CD4-positive, alpha-beta T cell treated with Interleukin-17A for 4 hours (primary cell): ENCODE measurements at regions not wholly inside any gene's neighbourhood (a gene's known extent, or its start where the extent isn't known, plus 50 kb on each side); places are given as distances from the start of the nearest gene placed in this dataset.
"Not testable (repeated sequence)": the region's sequence is repeated elsewhere in the genome, so short reads cannot be mapped to it uniquely, and the experiment has no call there.

ENCODE experiments used
- DNase-seq: peaks from one replicate; pipeline ENCODE4 v3.0.0-alpha.2; 2020; ENCODE audit warnings: mixed read lengths

- no peak for DNase-seq
These were observed 1026.1 kb downstream of the SLC6A15 start for GRCh38 chr12:83886479-83886878.

GRCh38 chr12:83870921-83871599, 1041.5 kb downstream of the SLC6A15 start:
- DNase-seq: not testable (repeated sequence)

GRCh38 chr12:83866477-83866876, 1046.1 kb downstream of the SLC6A15 start:
- DNase-seq: no peak

- DNase-seq: no peak
These were observed 1047.2 kb downstream of the SLC6A15 start for GRCh38 chr12:83865431-83865830.

- no peak for DNase-seq
These were observed 1048.5 kb downstream of the SLC6A15 start for GRCh38 chr12:83864054-83864453.

GRCh38 chr12:83859021-83859420, 1053.6 kb downstream of the SLC6A15 start:
- DNase-seq: no peak

GRCh38 chr12:83856803-83857202, 1055.8 kb downstream of the SLC6A15 start:
- no peak for DNase-seq

GRCh38 chr12:83850531-83850930, 1062.1 kb downstream of the SLC6A15 start:
- no peak for DNase-seq

GRCh38 chr12:83848702-83849101, 1063.9 kb downstream of the SLC6A15 start:
- no peak for DNase-seq

- DNase-seq: no peak
These were observed 1069.1 kb downstream of the SLC6A15 start for GRCh38 chr12:83843541-83843940.

- DNase-seq: no peak
These were observed 1071.0 kb downstream of the SLC6A15 start for GRCh38 chr12:83841620-83842019.

- DNase-seq: no peak
These were observed 1084.7 kb downstream of the SLC6A15 start for GRCh38 chr12:83827860-83828259.

GRCh38 chr12:83827193-83827592, 1085.4 kb downstream of the SLC6A15 start:
- DNase-seq: no peak

GRCh38 chr12:83826112-83826511, 1086.5 kb downstream of the SLC6A15 start:
- no peak for DNase-seq

- peak; percentile 10 for DNase-seq
These were observed 1089.1 kb downstream of the SLC6A15 start for GRCh38 chr12:83823386-83824045.

- no peak for DNase-seq
These were observed 1090.6 kb downstream of the SLC6A15 start for GRCh38 chr12:83821967-83822366.

- no peak for DNase-seq
These were observed 1093.7 kb downstream of the SLC6A15 start for GRCh38 chr12:83818881-83819280.

- no peak for DNase-seq
These were observed 1094.9 kb downstream of the SLC6A15 start for GRCh38 chr12:83817730-83818129.

GRCh38 chr12:83808591-83808990, 1104.0 kb downstream of the SLC6A15 start:
- DNase-seq: no peak

GRCh38 chr12:83807871-83808270, 1104.7 kb downstream of the SLC6A15 start:
- no peak for DNase-seq

- no peak for DNase-seq
These were observed 1106.7 kb downstream of the SLC6A15 start for GRCh38 chr12:83805873-83806272.

- no peak for DNase-seq
These were observed 1107.3 kb downstream of the SLC6A15 start for GRCh38 chr12:83805156-83805772.

GRCh38 chr12:83801972-83802371, 1110.6 kb downstream of the SLC6A15 start:
- no peak for DNase-seq

- no peak for DNase-seq
These were observed 1112.6 kb downstream of the SLC6A15 start for GRCh38 chr12:83800022-83800421.
